Trophoblast cell (in vitro differentiated cells and primary cell): ENCODE measurements at regions not wholly inside any gene's neighbourhood (a gene's known extent, or its start where the extent isn't known, plus 50 kb on each side); places are given as distances from the start of the nearest gene placed in this dataset.
"Not testable (repeated sequence)": the region's sequence is repeated elsewhere in the genome, so short reads cannot be mapped to it uniquely, and the experiment has no call there.

Experiments used
- DNase-seq, 2 donors: peaks; one replicate each; pipeline ENCODE4 v3.0.0-alpha.2; 2016
- H2AFZ ChIP-seq: 2 replicates; pipeline ENCODE4 v1.6.1; 2013; ENCODE audit warnings: low read length, moderate library complexity, mild to moderate bottlenecking; ENCODE audit not compliant: insufficient read depth, poor library complexity
- H2AK5ac ChIP-seq: 2 replicates; pipeline ENCODE4 v1.6.1; 2013; ENCODE audit warnings: mild to moderate bottlenecking, low read length
- H2BK120ac ChIP-seq: 2 replicates; pipeline ENCODE4 v1.6.1; 2013; ENCODE audit warnings: low read length, mild to moderate bottlenecking, moderate library complexity; ENCODE audit not compliant: insufficient read depth, poor library complexity
- H2BK12ac ChIP-seq: 2 replicates; pipeline ENCODE4 v1.6.1; 2013; ENCODE audit warnings: mild to moderate bottlenecking, low read length, moderate library complexity
- H2BK5ac ChIP-seq: 2 replicates; pipeline ENCODE4 v1.6.1; 2013; ENCODE audit warnings: low read length, low read depth, moderate library complexity, mild to moderate bottlenecking; ENCODE audit not compliant: poor library complexity
- H3K14ac ChIP-seq: 2 replicates; pipeline ENCODE4 v1.6.1; 2013; ENCODE audit warnings: mild to moderate bottlenecking, low read length
- H3K18ac ChIP-seq: 2 replicates; pipeline ENCODE4 v1.6.1; 2013; ENCODE audit warnings: mild to moderate bottlenecking, low read length
- H3K23ac ChIP-seq: 2 replicates; pipeline ENCODE4 v1.6.1; 2013; ENCODE audit warnings: low read length
- H3K27ac ChIP-seq: 2 replicates; pipeline ENCODE4 v1.5.1; 2013; ENCODE audit warnings: low read depth, mild to moderate bottlenecking, inconsistent platforms, low read length, moderate library complexity
- H3K27me3 ChIP-seq: 2 replicates; pipeline ENCODE4 v1.6.1; 2013; ENCODE audit warnings: inconsistent platforms, mild to moderate bottlenecking, low read length, moderate library complexity; ENCODE audit not compliant: insufficient read depth
- H3K36me3 ChIP-seq, 2 experiments: 1 replicate in 1 of 2; 2 replicates in 1 of 2; pipeline ENCODE4 v1.6.1; 2013; ENCODE audit warnings: low read length in 2 of 2, mild to moderate bottlenecking in 2 of 2, moderate library complexity in 1 of 2; ENCODE audit not compliant: insufficient read depth in 2 of 2, control insufficient read depth in 1 of 2
- H3K4ac ChIP-seq: 2 replicates; pipeline ENCODE4 v1.6.1; 2013; ENCODE audit warnings: low read depth, mild to moderate bottlenecking, low read length, moderate library complexity
- H3K4me1 ChIP-seq, 2 experiments: 1 replicate in 1 of 2; 2 replicates in 1 of 2; pipeline ENCODE4 v1.6.1; 2013; ENCODE audit warnings: low read length in 2 of 2, mild to moderate bottlenecking in 2 of 2, moderate library complexity in 1 of 2; ENCODE audit not compliant: insufficient read depth in 2 of 2, control insufficient read depth in 1 of 2
- H3K4me2 ChIP-seq: 2 replicates; pipeline ENCODE4 v1.6.1; 2013; ENCODE audit warnings: inconsistent platforms, mild to moderate bottlenecking, low read length, moderate library complexity
- H3K4me3 ChIP-seq: 2 replicates; pipeline ENCODE4 v1.5.1; 2013; ENCODE audit warnings: mild to moderate bottlenecking, low read depth, low read length, inconsistent platforms
- H3K79me1 ChIP-seq: one replicate; pipeline ENCODE4 v1.6.1; 2013; ENCODE audit warnings: low read length
- H3K79me2 ChIP-seq: 2 replicates; pipeline ENCODE4 v1.6.1; 2013; ENCODE audit warnings: low read length, mild to moderate bottlenecking; ENCODE audit not compliant: control insufficient read depth, insufficient read depth, poor library complexity
- H3K9ac ChIP-seq: 2 replicates; pipeline ENCODE4 v1.6.1; 2013; ENCODE audit warnings: mild to moderate bottlenecking, low read length
- H3K9me3 ChIP-seq: 2 replicates; pipeline ENCODE4 v1.6.1; 2013; ENCODE audit warnings: low read depth, mild to moderate bottlenecking, control low read depth, inconsistent platforms, low read length; ENCODE audit not compliant: insufficient read depth
- H4K12ac ChIP-seq: 2 replicates; pipeline ENCODE4 v1.6.1; 2013; ENCODE audit warnings: low read depth, mild to moderate bottlenecking, low read length, moderate library complexity
- H4K8ac ChIP-seq: 2 replicates; pipeline ENCODE4 v1.6.1; 2013; ENCODE audit warnings: low read depth, mild to moderate bottlenecking, low read length, moderate library complexity
- H4K91ac ChIP-seq: one replicate; pipeline ENCODE4 v1.6.1; 2013; ENCODE audit warnings: low read depth, mild to moderate bottlenecking, low read length, moderate library complexity
- WGBS: extraction: QIAGEN DNeasy Blood & Tissue Kit; methylation state at CpG from one replicate; pipeline ENCODE4 v1.1.7; 2013; ENCODE audit warnings: missing lambda C conversion rate; ENCODE audit not compliant: insufficient read length, insufficient coverage; ENCODE audit errors: extremely low coverage; 5-methylcytosine and 5-hydroxymethylcytosine counted together

- peak overlapping the region; percentile 59 for H3K4ac ChIP-seq
- H3K9ac ChIP-seq, result no peak overlapping the region
- no peak overlapping the region for H3K4me3 ChIP-seq
- peak overlapping the region; percentile 79 for H4K91ac ChIP-seq
- no peak overlapping the region for H3K23ac ChIP-seq
- peak overlapping the region; percentile 99 for H3K27ac ChIP-seq
- peak; percentile 95 to 97 for DNase-seq
- H3K14ac ChIP-seq, result peak overlapping the region; percentile 60
- no peak overlapping the region for H3K4me2 ChIP-seq
- H3K18ac ChIP-seq, result no peak overlapping the region
- H2BK120ac ChIP-seq, result peak overlapping the region; percentile 93
- no CpG with 5 or more reads among the region's 4 CpGs for WGBS
- peak overlapping the region; percentile 66 for H2AK5ac ChIP-seq
- peaks cover 16% of the 10 kb centered on the region for H3K79me1 ChIP-seq
- no peaks in the 10 kb centered on the region for H3K9me3 ChIP-seq
- H2AFZ ChIP-seq, result no peak overlapping the region
- H2BK5ac ChIP-seq, result peak overlapping the region; percentile 91
- H4K12ac ChIP-seq, result no peak overlapping the region
- H4K8ac ChIP-seq, result peak overlapping the region; percentile 84
- H3K4me1 ChIP-seq, result peaks cover 10 to 31% of the 10 kb centered on the region in 2 experiments
- H2BK12ac ChIP-seq, result peak overlapping the region; percentile 91
- no peaks in the 10 kb centered on the region for H3K27me3 ChIP-seq
- peaks cover 2% of the 10 kb centered on the region for H3K79me2 ChIP-seq
- peaks cover 0 to 2% of the 10 kb centered on the region in 2 experiments for H3K36me3 ChIP-seq
Observed at GRCh38 chr3:170689296-170689829, 103.5 kb upstream of the SLC7A14 start.

DNA sequence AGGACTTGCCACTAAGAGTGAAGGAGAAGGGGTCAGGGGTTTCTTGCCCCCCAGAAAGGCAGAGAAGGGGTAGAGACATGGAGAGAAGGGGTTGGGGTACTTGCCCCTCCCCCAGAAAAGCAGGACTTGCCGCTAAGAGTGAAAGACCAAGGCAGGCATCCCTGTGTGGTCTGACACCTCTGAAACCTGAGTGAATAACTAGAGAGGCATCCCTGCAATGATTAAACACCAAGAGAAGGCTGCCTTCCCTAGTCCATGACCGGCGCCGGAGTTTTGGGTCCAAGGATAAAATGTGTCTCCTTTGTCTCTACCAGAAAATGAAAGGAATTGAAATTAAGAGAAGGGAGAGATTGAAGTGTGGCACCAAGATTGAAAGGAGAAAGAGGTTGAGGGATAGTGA lies 102.3 kb upstream of the SLC7A14 start:
- not testable (repeated sequence) for H3K36me3 ChIP-seq, H3K27me3 ChIP-seq, H3K4ac ChIP-seq, DNase-seq, H2AFZ ChIP-seq, H3K9me3 ChIP-seq, H4K12ac ChIP-seq, H3K23ac ChIP-seq, H3K79me2 ChIP-seq, H3K27ac ChIP-seq, H3K9ac ChIP-seq, H3K4me2 ChIP-seq, H3K18ac ChIP-seq, H3K4me3 ChIP-seq
- peak overlapping the region; percentile 49 for H2BK5ac ChIP-seq
- peaks cover 10 to 33% of the 10 kb centered on the region in 2 experiments for H3K4me1 ChIP-seq
- H3K14ac ChIP-seq, result peak overlapping the region; percentile 79
- WGBS, result no CpG with 5 or more reads among the region's 4 CpGs
- H4K91ac ChIP-seq, result peak overlapping the region; percentile 56
- H2AK5ac ChIP-seq, result peak overlapping the region; percentile 67
- peak overlapping the region; percentile 43 for H2BK12ac ChIP-seq
- peak overlapping the region; percentile 40 for H2BK120ac ChIP-seq
- H3K79me1 ChIP-seq, result peaks cover 16% of the 10 kb centered on the region
- peak overlapping the region; percentile 50 for H4K8ac ChIP-seq

GRCh38 chr3:170680593-170680992 lies 94.7 kb upstream of the SLC7A14 start:
- Histone ChIP-seq H2BK5ac (no peak overlapping the region), H3K4me1 (peaks cover 0 to 4% of the 10 kb centered on the region in 2 experiments), H4K12ac (no peak overlapping the region), H3K4ac (no peak overlapping the region), H3K9me3 (peaks cover 2% of the 10 kb centered on the region), H3K36me3 (no peaks in the 10 kb centered on the region), H3K18ac (no peak overlapping the region), H3K27me3 (no peaks in the 10 kb centered on the region), H3K9ac (no peak overlapping the region), H3K27ac (no peak overlapping the region), H4K8ac (no peak overlapping the region), H2BK120ac (no peak overlapping the region), H2AK5ac (no peak overlapping the region), H4K91ac (no peak overlapping the region), H3K4me2 (no peak overlapping the region), H2AFZ (no peak overlapping the region), H3K4me3 (no peak overlapping the region), H2BK12ac (no peak overlapping the region), H3K79me1 (peaks cover 2% of the 10 kb centered on the region), H3K79me2 (no peaks in the 10 kb centered on the region), H3K23ac (no peak overlapping the region), H3K14ac (no peak overlapping the region)
- DNase-seq, result no peak

DNA sequence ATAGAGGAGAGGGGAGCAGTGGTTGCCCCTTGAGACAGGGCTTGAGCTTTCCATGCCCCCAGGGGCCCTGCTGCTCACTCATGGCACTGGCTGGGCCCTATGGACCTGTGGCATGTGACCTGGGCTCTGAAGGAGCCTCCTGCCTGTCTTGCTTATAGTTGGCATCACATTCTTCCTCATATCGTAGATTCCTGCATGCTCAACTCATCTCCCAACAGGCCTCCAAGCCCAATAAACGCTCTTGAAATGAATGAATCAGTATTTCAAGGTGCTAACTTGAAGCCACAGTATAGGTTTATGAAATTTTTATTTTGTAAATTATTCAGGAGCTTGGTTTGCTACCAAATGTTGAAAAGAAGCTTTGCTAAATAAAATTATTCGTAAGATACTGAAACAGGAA lies 93.3 kb upstream of the SLC7A14 start:
- no peak overlapping the region for H2BK12ac ChIP-seq
- no peak overlapping the region for H2BK5ac ChIP-seq
- H3K9ac ChIP-seq, result no peak overlapping the region
- no peaks in the 10 kb centered on the region for H3K79me2 ChIP-seq
- H2AK5ac ChIP-seq, result no peak overlapping the region
- H3K27ac ChIP-seq, result no peak overlapping the region
- H4K8ac ChIP-seq, result no peak overlapping the region
- H3K23ac ChIP-seq, result no peak overlapping the region
- H3K9me3 ChIP-seq, result peaks cover 2% of the 10 kb centered on the region
- no peak overlapping the region for H3K4me3 ChIP-seq
- peaks cover 0 to 4% of the 10 kb centered on the region in 2 experiments for H3K4me1 ChIP-seq
- peaks cover 2% of the 10 kb centered on the region for H3K79me1 ChIP-seq
- no peaks in the 10 kb centered on the region for H3K27me3 ChIP-seq
- H3K18ac ChIP-seq, result no peak overlapping the region
- no peak overlapping the region for H2BK120ac ChIP-seq
- H3K36me3 ChIP-seq, result no peaks in the 10 kb centered on the region
- no peak overlapping the region for H3K4me2 ChIP-seq
- H2AFZ ChIP-seq, result no peak overlapping the region
- no CpG with 5 or more reads among the region's 3 CpGs for WGBS
- no peak overlapping the region for H4K91ac ChIP-seq
- no peak overlapping the region for H4K12ac ChIP-seq
- no peak overlapping the region for H3K4ac ChIP-seq
- no peak overlapping the region for H3K14ac ChIP-seq
- DNase-seq, result no peak
